ENCODE measurements at regions not wholly inside any gene's neighbourhood (a gene's known extent, or its start where the extent isn't known, plus 50 kb on each side); places are given as distances from the start of the nearest gene placed in this dataset.
"Not testable (repeated sequence)": the region's sequence is repeated elsewhere in the genome, so short reads cannot be mapped to it uniquely, and the experiment has no call there.

DNA sequence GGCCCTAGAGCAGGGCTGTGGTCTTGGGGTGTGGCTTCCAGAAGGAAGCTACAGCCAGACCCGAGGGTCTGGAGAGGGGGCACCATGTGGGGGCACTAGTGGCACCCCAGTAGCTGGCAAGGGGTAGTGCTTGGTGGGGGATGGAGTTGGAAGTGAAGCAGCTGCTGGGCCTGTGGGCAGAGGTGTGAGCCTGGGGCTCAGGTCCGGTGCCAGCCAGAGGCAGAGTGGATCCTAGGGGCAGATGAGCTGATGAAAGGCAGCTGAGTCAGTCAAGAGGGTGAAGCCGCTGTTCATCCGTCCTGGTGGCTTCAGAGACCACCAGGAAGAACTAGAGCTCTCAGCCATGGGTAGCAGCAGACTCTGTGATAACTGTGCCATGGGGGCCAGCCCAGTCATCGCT lies 172.6 kb downstream of the TBC1D2B start:
- no peak overlapping the region for H4K91ac ChIP-seq (ENCODE audit: low read length)
- no peak overlapping the region for H3K27ac ChIP-seq (ENCODE audit: low read length, poor library complexity, severe bottlenecking)
- no peak overlapping the region for H2BK15ac ChIP-seq (ENCODE audit: low read depth, poor library complexity, severe bottlenecking)
- H3K23ac ChIP-seq (ENCODE audit: low read length in 2 of 2) = no peak overlapping the region
- H3K27me3 ChIP-seq (ENCODE audit: control insufficient read depth in 1 of 2, insufficient read depth in 1 of 2, low read length in 2 of 2) = peaks cover 6 to 11% of the 10 kb centered on the region in 2 experiments
- H3K4ac ChIP-seq (ENCODE audit: low read depth in 1 of 2, low read length in 2 of 2) = no peak overlapping the region
- H3K4me1 ChIP-seq (ENCODE audit: control insufficient read depth, insufficient read depth, low read depth, low read length) = peaks cover 21% of the 10 kb centered on the region
- no peak overlapping the region for H2BK120ac ChIP-seq (ENCODE audit: low read depth, low read length)
- H3K18ac ChIP-seq (ENCODE audit: low read depth in 1 of 2, low read length in 2 of 2) = no peak overlapping the region
- H3K4me3 ChIP-seq (ENCODE audit: insufficient read depth in 1 of 2, low read depth in 1 of 2, low read length in 2 of 2) = no peak overlapping the region
- no peak overlapping the region for H4K8ac ChIP-seq (ENCODE audit: low read length)
- no peak overlapping the region for H2BK12ac ChIP-seq (ENCODE audit: low read length in 2 of 2)
- H2AK5ac ChIP-seq (ENCODE audit: low read length, severe bottlenecking) = no peak overlapping the region
- H2AFZ ChIP-seq (ENCODE audit: low read depth, low read length) = no peak overlapping the region
- H3K4me2 ChIP-seq (ENCODE audit: low read length, poor library complexity, severe bottlenecking) = no peak overlapping the region
- no peak overlapping the region for H3K9ac ChIP-seq (ENCODE audit: low read length)
- H2BK5ac ChIP-seq (ENCODE audit: low read depth, low read length, poor library complexity, severe bottlenecking) = no peak overlapping the region
- WGBS = 66% methylated on average over 5 of the region's 5 CpGs
- no peaks in the 10 kb centered on the region for H3K9me3 ChIP-seq (ENCODE audit: control insufficient read depth, low read length)
- no peaks in the 10 kb centered on the region for H3K79me1 ChIP-seq (replicated peaks; ENCODE audit: low read length, poor library complexity, severe bottlenecking)
- H3K36me3 ChIP-seq (ENCODE audit: control insufficient read depth in 1 of 2, insufficient read depth in 2 of 2, low read depth in 1 of 2, low read length in 2 of 2) = no peaks in the 10 kb centered on the region
- no peak for DNase-seq
- no peak overlapping the region for H3K14ac ChIP-seq (ENCODE audit: low read length in 2 of 2)

- H3K79me1 ChIP-seq (replicated peaks; ENCODE audit: low read length, poor library complexity, severe bottlenecking) = no peaks in the 10 kb centered on the region
- H3K23ac ChIP-seq (ENCODE audit: low read length in 2 of 2) = no peak overlapping the region
- no peak overlapping the region for H3K27ac ChIP-seq (ENCODE audit: low read length, poor library complexity, severe bottlenecking)
- peak overlapping the region in 1 of 2 experiments; percentile 45 for H3K14ac ChIP-seq (ENCODE audit: low read length in 2 of 2)
- no peak overlapping the region for H2AK5ac ChIP-seq (ENCODE audit: low read length, severe bottlenecking)
- H4K91ac ChIP-seq (ENCODE audit: low read length) = peak overlapping the region; percentile 39
- no peaks in the 10 kb centered on the region for H3K9me3 ChIP-seq (ENCODE audit: control insufficient read depth, low read length)
- no peak for DNase-seq
- no peak overlapping the region for H3K9ac ChIP-seq (ENCODE audit: low read length)
- no peak overlapping the region for H3K18ac ChIP-seq (ENCODE audit: low read depth in 1 of 2, low read length in 2 of 2)
- no peak overlapping the region for H4K8ac ChIP-seq (ENCODE audit: low read length)
- no peaks in the 10 kb centered on the region for H3K36me3 ChIP-seq (ENCODE audit: control insufficient read depth in 1 of 2, insufficient read depth in 2 of 2, low read depth in 1 of 2, low read length in 2 of 2)
- H3K4me3 ChIP-seq (ENCODE audit: insufficient read depth in 1 of 2, low read depth in 1 of 2, low read length in 2 of 2) = no peak overlapping the region
- no peak overlapping the region for H2BK120ac ChIP-seq (ENCODE audit: low read depth, low read length)
- peaks cover 6 to 11% of the 10 kb centered on the region in 2 experiments for H3K27me3 ChIP-seq (ENCODE audit: control insufficient read depth in 1 of 2, insufficient read depth in 1 of 2, low read length in 2 of 2)
- WGBS = 62% methylated on average over 5 of the region's 5 CpGs
- no peak overlapping the region for H3K4me2 ChIP-seq (ENCODE audit: low read length, poor library complexity, severe bottlenecking)
- H2BK12ac ChIP-seq (ENCODE audit: low read length in 2 of 2) = no peak overlapping the region
- no peak overlapping the region for H2BK15ac ChIP-seq (ENCODE audit: low read depth, poor library complexity, severe bottlenecking)
- H2AFZ ChIP-seq (ENCODE audit: low read depth, low read length) = no peak overlapping the region
- no peak overlapping the region for H2BK5ac ChIP-seq (ENCODE audit: low read depth, low read length, poor library complexity, severe bottlenecking)
- peaks cover 21% of the 10 kb centered on the region for H3K4me1 ChIP-seq (ENCODE audit: control insufficient read depth, insufficient read depth, low read depth, low read length)
- H3K4ac ChIP-seq (ENCODE audit: low read depth in 1 of 2, low read length in 2 of 2) = no peak overlapping the region
Measured at GRCh38 chr15:77904436-77904821, 173.1 kb downstream of the TBC1D2B start.

- H3K23ac ChIP-seq (ENCODE audit: low read length in 2 of 2); H3K4ac ChIP-seq (ENCODE audit: low read depth in 1 of 2, low read length in 2 of 2); H2BK15ac ChIP-seq (ENCODE audit: low read depth, poor library complexity, severe bottlenecking); H3K9ac ChIP-seq (ENCODE audit: low read length); H4K8ac ChIP-seq (ENCODE audit: low read length); H2BK120ac ChIP-seq (ENCODE audit: low read depth, low read length); H3K9me3 ChIP-seq (ENCODE audit: control insufficient read depth, low read length); H2AFZ ChIP-seq (ENCODE audit: low read depth, low read length); H3K79me1 ChIP-seq (replicated peaks; ENCODE audit: low read length, poor library complexity, severe bottlenecking); H3K4me3 ChIP-seq (ENCODE audit: insufficient read depth in 1 of 2, low read depth in 1 of 2, low read length in 2 of 2); DNase-seq; H3K4me2 ChIP-seq (ENCODE audit: low read length, poor library complexity, severe bottlenecking); H2BK5ac ChIP-seq (ENCODE audit: low read depth, low read length, poor library complexity, severe bottlenecking); H3K36me3 ChIP-seq (ENCODE audit: control insufficient read depth in 1 of 2, insufficient read depth in 2 of 2, low read depth in 1 of 2, low read length in 2 of 2); H2BK12ac ChIP-seq (ENCODE audit: low read length in 2 of 2); H3K27ac ChIP-seq (ENCODE audit: low read length, poor library complexity, severe bottlenecking); H3K18ac ChIP-seq (ENCODE audit: low read depth in 1 of 2, low read length in 2 of 2); H2AK5ac ChIP-seq (ENCODE audit: low read length, severe bottlenecking): not testable (repeated sequence)
- WGBS = 86% methylated on average over 27 of the region's 30 CpGs
- peak overlapping the region in 1 of 2 experiments; percentile 45 for H3K14ac ChIP-seq (ENCODE audit: low read length in 2 of 2)
- peak overlapping the region; percentile 39 for H4K91ac ChIP-seq (ENCODE audit: low read length)
- peaks cover 6 to 11% of the 10 kb centered on the region in 2 experiments for H3K27me3 ChIP-seq (ENCODE audit: control insufficient read depth in 1 of 2, insufficient read depth in 1 of 2, low read length in 2 of 2)
- H3K4me1 ChIP-seq (ENCODE audit: control insufficient read depth, insufficient read depth, low read depth, low read length) = peaks cover 21% of the 10 kb centered on the region
Measured at GRCh38 chr15:77903761-77904435, 173.6 kb downstream of the TBC1D2B start.

GRCh38 chr15:77902921-77903760 lies 174.4 kb downstream of the TBC1D2B start:
- H3K79me1 ChIP-seq (replicated peaks; ENCODE audit: low read length, poor library complexity, severe bottlenecking); H3K9ac ChIP-seq (ENCODE audit: low read length); H3K4ac ChIP-seq (ENCODE audit: low read depth in 1 of 2, low read length in 2 of 2); H2AK5ac ChIP-seq (ENCODE audit: low read length, severe bottlenecking); H4K91ac ChIP-seq (ENCODE audit: low read length); H2BK120ac ChIP-seq (ENCODE audit: low read depth, low read length); H3K4me3 ChIP-seq (ENCODE audit: insufficient read depth in 1 of 2, low read depth in 1 of 2, low read length in 2 of 2); H3K27me3 ChIP-seq (ENCODE audit: control insufficient read depth in 1 of 2, insufficient read depth in 1 of 2, low read length in 2 of 2); H3K23ac ChIP-seq (ENCODE audit: low read length in 2 of 2); H3K14ac ChIP-seq (ENCODE audit: low read length in 2 of 2); H2BK5ac ChIP-seq (ENCODE audit: low read depth, low read length, poor library complexity, severe bottlenecking); H3K9me3 ChIP-seq (ENCODE audit: control insufficient read depth, low read length); H2BK15ac ChIP-seq (ENCODE audit: low read depth, poor library complexity, severe bottlenecking); H3K27ac ChIP-seq (ENCODE audit: low read length, poor library complexity, severe bottlenecking); H3K18ac ChIP-seq (ENCODE audit: low read depth in 1 of 2, low read length in 2 of 2); H3K4me2 ChIP-seq (ENCODE audit: low read length, poor library complexity, severe bottlenecking); H4K8ac ChIP-seq (ENCODE audit: low read length); H2BK12ac ChIP-seq (ENCODE audit: low read length in 2 of 2); H3K36me3 ChIP-seq (ENCODE audit: control insufficient read depth in 1 of 2, insufficient read depth in 2 of 2, low read depth in 1 of 2, low read length in 2 of 2); H2AFZ ChIP-seq (ENCODE audit: low read depth, low read length): not testable (repeated sequence)
- peaks cover 14% of the 10 kb centered on the region for H3K4me1 ChIP-seq (ENCODE audit: control insufficient read depth, insufficient read depth, low read depth, low read length)
- 50% methylated on average over 12 of the region's 13 CpGs for WGBS
- DNase-seq = peak; percentile 27
